ENCODE measurements at regions not wholly inside any gene's neighbourhood (a gene's known extent, or its start where the extent isn't known, plus 50 kb on each side); places are given as distances from the start of the nearest gene placed in this dataset.

GRCh38 chr6:150729188-150729748 is 129.6 kb downstream of the PLEKHG1 start:
- no peak for DNase-seq (ENCODE audit: low read depth, low spot score)
- ChIA-PET CTCF (no interaction called here), POLR2A (no interaction called here)
- Histone ChIP-seq H2AFZ (ENCODE audit: low read depth, low read length) (no peak overlapping the region), H3K9me3 (replicated peaks; ENCODE audit: control insufficient read depth, insufficient read depth, low read length) (no peaks in the 10 kb centered on the region), H3K9ac (replicated peaks; ENCODE audit: extremely low read depth, insufficient read depth, low read length) (no peak overlapping the region), H3K79me2 (ENCODE audit: control insufficient read depth, insufficient read depth, low read length) (no peaks in the 10 kb centered on the region), H3K27me3 (ENCODE audit: control insufficient read depth in 2 of 2, insufficient read depth in 2 of 2, low read length in 2 of 2) (no peaks in the 10 kb centered on the region), H3K36me3 (ENCODE audit: control insufficient read depth in 2 of 2, extremely low read depth in 1 of 2, insufficient read depth in 2 of 2, low read length in 2 of 2) (peaks cover 0 to 3% of the 10 kb centered on the region in 2 experiments), H3K4me2 (ENCODE audit: insufficient read depth, low read length) (no peak overlapping the region), H3K4me1 (ENCODE audit: control insufficient read depth, extremely low read depth, insufficient read depth, low read length) (no peaks in the 10 kb centered on the region), H3K27ac (ENCODE audit: insufficient read depth, low read depth, low read length) (no peak overlapping the region), H4K20me1 (replicated peaks; ENCODE audit: control insufficient read depth, extremely low read depth, insufficient read depth, low read length) (no peaks in the 10 kb centered on the region), H3K9me1 (replicated peaks; ENCODE audit: control insufficient read depth, extremely low read depth, insufficient read depth, low read length) (no peaks in the 10 kb centered on the region), H3K4me3 (replicated peaks in 1 of 3; ENCODE audit: insufficient read depth in 1 of 3, low read depth in 1 of 3, low read length in 3 of 3) (no peak overlapping the region)
- FAIRE-seq: no peak
- no peak for TF ChIP-seq JUN (IDR thresholded peaks at IDR 0.05; ENCODE audit: borderline replicate concordance, insufficient read depth, insufficient read length, low read depth)
- TF ChIP-seq MYC (IDR thresholded peaks at IDR 0.05; ENCODE audit: low read depth, low read length): no peak
- TF ChIP-seq FOS (IDR thresholded peaks at IDR 0.05; ENCODE audit: borderline replicate concordance, insufficient read depth, low read length): no peak
- no peak for TF ChIP-seq POLR2AphosphoS5 (IDR thresholded peaks at IDR 0.05; ENCODE audit: insufficient read depth, low read depth, low read length)
- TF ChIP-seq POLR2A (IDR thresholded peaks at IDR 0.05; ENCODE audit: low read depth, low read length): no peak
- no peak for TF ChIP-seq CTCF (IDR thresholded peaks at IDR 0.05; ENCODE audit: extremely low read depth in 1 of 2, insufficient read depth in 1 of 2, low read depth in 1 of 2, low read length in 2 of 2)
- no peak for TF ChIP-seq MAX (IDR thresholded peaks at IDR 0.05; ENCODE audit: insufficient read depth, insufficient read length)
- no peak for TF ChIP-seq EZH2 (IDR thresholded peaks at IDR 0.05; ENCODE audit: borderline replicate concordance, low read depth, low read length, severe bottlenecking)
- TF ChIP-seq GATA2 (IDR thresholded peaks at IDR 0.05; ENCODE audit: insufficient read depth, insufficient read length, low read depth, low read length): no peak
- dilution Hi-C loops (cut with MboI; ENCODE audit: extremely low pct_ligation_motif_present, low sequenced_read_pairs): no loop called here
- BruUV-seq (replicated peaks): no TSS peak
- intact Hi-C loops (cut with micrococcal nuclease): no loop called here

Data from endothelial cell of umbilical vein (primary cell).